Heart right ventricle (tissue), 16 donors: ENCODE measurements at regions not wholly inside any gene's neighbourhood (a gene's known extent, or its start where the extent isn't known, plus 50 kb on each side); places are given as distances from the start of the nearest gene placed in this dataset.

Source experiments
- ATAC-seq, 8 donors: fragments of 200-7000 bp; cut with Tn5 transposase; one replicate each; pipeline ENCODE4 v1.9.1; 2020; ENCODE audit warnings: mild to moderate bottlenecking in 8 of 8, moderate library complexity in 8 of 8, moderate number of reproducible peaks in 1 of 8
- DNase-seq, 2 donors: peaks; one replicate each; pipeline ENCODE4 v3.0.0-alpha.2; 2020
- H3K27ac ChIP-seq, 10 donors: fragments of 200-600 bp; sonication (generic) in 2 of 10; one replicate each; pipeline versions ENCODE4 v1.5.0 to v1.8.0; 2020 to 2022; ENCODE audit warnings: mild to moderate bottlenecking in 3 of 10
- H3K27me3 ChIP-seq, 7 donors: fragments of 200-600 bp; one replicate each; pipeline ENCODE4 v1.8.0; 2021 to 2022; ENCODE audit warnings: mild to moderate bottlenecking in 2 of 7
- H3K36me3 ChIP-seq, 9 donors: fragments of 200-600 bp; sonication (generic) in 1 of 9; one replicate each; pipeline versions ENCODE4 v1.5.0 to v1.8.0; 2020 to 2022; ENCODE audit warnings: mild to moderate bottlenecking in 2 of 9
- H3K4me1 ChIP-seq, 9 donors: fragments of 200-600 bp; sonication (generic) in 1 of 9; one replicate each; pipeline versions ENCODE4 v1.5.0 to v1.8.0; 2020 to 2022; ENCODE audit warnings: mild to moderate bottlenecking in 4 of 9
- H3K4me3 ChIP-seq, 10 donors: fragments of 200-600 bp; sonication (generic) in 2 of 10; one replicate each; pipeline versions ENCODE4 v1.5.0 to v1.8.0; 2020 to 2022; ENCODE audit warnings: mild to moderate bottlenecking in 7 of 10, moderate library complexity in 2 of 10
- H3K9me3 ChIP-seq, 11 donors: fragments of 200-600 bp in 10 of 11; sonication (generic) in 2 of 11; one replicate each; pipeline versions ENCODE4 v1.5.0 to v1.8.0; 2013 to 2022; ENCODE audit warnings: mild to moderate bottlenecking in 2 of 11, control low read depth in 1 of 11, moderate library complexity in 1 of 11
- CTCF ChIP-seq, 9 donors: fragments of 200-600 bp; sonication (generic) in 2 of 9; IDR thresholded peaks; one replicate each; pipeline versions ENCODE4 v1.5.0 to v1.8.0; 2021 to 2022; ENCODE audit warnings: antibody characterized with exemption in 9 of 9, mild to moderate bottlenecking in 5 of 9, moderate library complexity in 1 of 9
- WGBS, 2 donors: extraction: QIAGEN DNeasy Blood & Tissue Kit; methylation state at CpG; one replicate each; pipeline ENCODE4 v1.1.7; 2013; ENCODE audit warnings: inconsistent platforms in 1 of 2; 5-methylcytosine and 5-hydroxymethylcytosine counted together
- intact Hi-C, 10 donors: fragments of 100-400 bp; cut with DNase I; formaldehyde crosslinking; loops; one replicate each; pipeline versions ENCODE4 v1.11.1 to v1.14.2; 2022
- donor health status: Arrhythmogenic right ventricular cardiomyopathy.
- donor health status: ischemic (EF 13 %, LVEDD 7.1; RV severe dilation, severe dysfunction).
- donor health status: healthy with polysubstance abuse.
- donor health status: DM: no; HTN: yes; CAD: no.
- donor health status: DM: no; HTN: no; CAD: no.
- donor health status: ischemic (EF 25% LVEDD 6.9; RV normal size, moderate dysfunction).
- donor health status: ischemic (EF 25% LVEDD 5.7; RV mildly dilated, moderate dysfunction).
- donor health status: healthy.
- donor health status: DM: yes; HTN: yes; CAD: no.
- donor health status: Ischemic cardiomyopathy.
- donor health status: ischemic (EF 35%, LVEDD 5.7; RV mildly dilated, moderate dysfunction).
- donor health status: nonischemic (EF 11% LVEDD 7.7; RV severe dilation, severe dysfunction).
- donor health status: DM: yes; HTN: yes; CAD: no.
- donor health status: PGD.
- donor health status: ischemic (EF 29% LVEDD 5.4; RV normal size, mild dysfunction).
- donor health status: nonischemic (EF 23%, LVEDD 6.1; RV moderate dilation, normal function).

GRCh38 chr16:9183682-9184353 is 92.4 kb downstream of the HAPSTR1 start:
- Histone ChIP-seq H3K27me3 (no peaks in the 10 kb centered on the region), H3K27ac (no peak overlapping the region), H3K36me3 (no peaks in the 10 kb centered on the region), H3K4me1 (no peaks in the 10 kb centered on the region), H3K9me3 (no peaks in the 10 kb centered on the region), H3K4me3 (no peak overlapping the region)
- 84 to 91% methylated on average over 29 of the region's 29 CpGs for WGBS, 2 donors
- DNase-seq, result no peak
- no peak for TF ChIP-seq CTCF (IDR thresholded peaks at IDR 0.05)
- intact Hi-C loops, result no loop called here
- no peak for ATAC-seq

GRCh38 chr16:9184354-9184690 is 92.9 kb downstream of the HAPSTR1 start:
- Histone ChIP-seq H3K27me3 (no peaks in the 10 kb centered on the region), H3K4me3 (no peak overlapping the region), H3K9me3 (no peaks in the 10 kb centered on the region), H3K4me1 (no peaks in the 10 kb centered on the region), H3K36me3 (no peaks in the 10 kb centered on the region), H3K27ac (no peak overlapping the region)
- TF ChIP-seq CTCF (IDR thresholded peaks at IDR 0.05), result no peak
- ATAC-seq, result no peak
- WGBS, 2 donors, result 81 to 88% methylated on average over 33 of the region's 33 CpGs
- intact Hi-C loops, result no loop called here
- DNase-seq, result no peak

- Histone ChIP-seq H3K4me1 (no peaks in the 10 kb centered on the region), H3K4me3 (no peak overlapping the region), H3K36me3 (no peaks in the 10 kb centered on the region), H3K9me3 (no peaks in the 10 kb centered on the region), H3K27ac (no peak overlapping the region), H3K27me3 (no peaks in the 10 kb centered on the region)
- 43 to 62% methylated on average over 2 of the region's 2 CpGs for WGBS, 2 donors
- no peak for ATAC-seq
- no peak for TF ChIP-seq CTCF (IDR thresholded peaks at IDR 0.05)
- intact Hi-C loops, result no loop called here
- no peak for DNase-seq
These were observed 93.9 kb downstream of the HAPSTR1 start for GRCh38 chr16:9185381-9185780.

GRCh38 chr16:9186061-9186460 is 94.6 kb downstream of the HAPSTR1 start:
- ATAC-seq (no peak), DNase-seq (no peak)
- H3K4me3 ChIP-seq, result no peak overlapping the region
- no peaks in the 10 kb centered on the region for H3K36me3 ChIP-seq
- no peak for TF ChIP-seq CTCF (IDR thresholded peaks at IDR 0.05)
- H3K27ac ChIP-seq, result no peak overlapping the region
- 94 to 95% methylated on average over 3 of the region's 3 CpGs for WGBS, 2 donors
- no peaks in the 10 kb centered on the region for H3K9me3 ChIP-seq
- H3K27me3 ChIP-seq, result no peaks in the 10 kb centered on the region
- no peaks in the 10 kb centered on the region for H3K4me1 ChIP-seq
- intact Hi-C loops, result no loop called here
